Liver (tissue), 3 donors: ENCODE measurements at regions not wholly inside any gene's neighbourhood (a gene's known extent, or its start where the extent isn't known, plus 50 kb on each side); places are given as distances from the start of the nearest gene placed in this dataset.

ENCODE experiments used
- EGR1 ChIP-seq, 2 donors: IDR thresholded peaks; 2 replicates each; pipeline ENCODE4 v1.6.1; 2016 to 2018; ENCODE audit warnings: antibody characterized with exemption in 2 of 2, low read depth in 2 of 2
- GABPA ChIP-seq, 2 donors: IDR thresholded peaks in 1 of 2; conservative IDR thresholded peaks in 1 of 2; 2 replicates each; pipeline ENCODE4 v1.6.1; 2016; ENCODE audit warnings: antibody characterized with exemption in 2 of 2, mild to moderate bottlenecking in 1 of 2, moderate library complexity in 1 of 2
- HNF4G ChIP-seq: IDR thresholded peaks from 2 replicates; pipeline ENCODE4 v1.6.1; 2016; ENCODE audit warnings: antibody characterized with exemption
- JUND ChIP-seq, 2 donors: IDR thresholded peaks; 2 replicates each; pipeline ENCODE4 v1.6.1; 2016; ENCODE audit warnings: antibody characterized with exemption in 2 of 2
- RXRA ChIP-seq, 2 donors: IDR thresholded peaks; 2 replicates each; pipeline ENCODE4 v1.6.1; 2017 to 2018; ENCODE audit warnings: antibody characterized with exemption in 2 of 2, mild to moderate bottlenecking in 1 of 2
- SP1 ChIP-seq: IDR thresholded peaks from 2 replicates; pipeline ENCODE4 v1.6.1; 2018; ENCODE audit warnings: antibody characterized with exemption, mild to moderate bottlenecking
- TAF1 ChIP-seq: conservative IDR thresholded peaks from 2 replicates; pipeline ENCODE4 v1.6.1; 2016; ENCODE audit warnings: antibody characterized with exemption, mild to moderate bottlenecking
- YY1 ChIP-seq: IDR thresholded peaks from 2 replicates; pipeline ENCODE4 v1.6.1; 2016; ENCODE audit warnings: antibody characterized with exemption, mild to moderate bottlenecking
- TF ChIP-seq, protein P1 (sequence below): fragments of 150-350 bp; IDR thresholded peaks from 2 replicates; pipeline ENCODE4 v1.5.1; 2017; ENCODE audit warnings: improper control_type of control experiment, low read depth, low read length; ENCODE audit not compliant: missing input control
- TF ChIP-seq, protein P2 (sequence below): IDR thresholded peaks from 2 replicates; pipeline ENCODE4 v1.6.1; 2016; ENCODE audit warnings: antibody characterized with exemption
- TF ChIP-seq, protein P3 (sequence below): IDR thresholded peaks from 2 replicates; pipeline ENCODE4 v1.6.1; 2016; ENCODE audit warnings: antibody characterized with exemption, mild to moderate bottlenecking
- TF ChIP-seq, protein P4 (sequence below): IDR thresholded peaks from 2 replicates; pipeline ENCODE4 v1.6.1; 2016; ENCODE audit warnings: antibody characterized with exemption
- TF ChIP-seq, protein P5 (sequence below): IDR thresholded peaks from 2 replicates; pipeline ENCODE4 v1.6.1; 2016; ENCODE audit warnings: antibody characterized with exemption
- donor health status: healthy.
- donor health status: healthy.

DNA sequence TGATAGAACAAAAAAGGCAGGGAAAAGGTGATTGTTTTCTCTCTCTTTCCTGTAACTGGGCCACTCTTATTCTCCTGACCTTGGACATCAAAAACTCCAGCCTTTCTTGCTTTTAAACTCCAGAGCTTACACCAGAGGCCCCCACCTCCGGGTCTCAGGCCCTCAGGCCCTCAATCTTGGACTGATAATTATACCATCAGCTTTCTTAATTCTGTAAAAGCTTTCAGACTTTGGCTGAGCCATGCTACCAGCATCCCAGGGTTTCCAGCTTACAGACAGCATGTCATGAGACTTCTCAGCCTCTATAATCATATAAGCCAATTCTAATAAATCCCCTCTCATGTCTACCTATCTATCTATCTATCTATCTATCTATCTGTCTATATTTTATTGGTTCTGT is 137.7 kb downstream of the SNX18 start:
- no peak for TF ChIP-seq TAF1
- TF ChIP-seq, protein P1, sequence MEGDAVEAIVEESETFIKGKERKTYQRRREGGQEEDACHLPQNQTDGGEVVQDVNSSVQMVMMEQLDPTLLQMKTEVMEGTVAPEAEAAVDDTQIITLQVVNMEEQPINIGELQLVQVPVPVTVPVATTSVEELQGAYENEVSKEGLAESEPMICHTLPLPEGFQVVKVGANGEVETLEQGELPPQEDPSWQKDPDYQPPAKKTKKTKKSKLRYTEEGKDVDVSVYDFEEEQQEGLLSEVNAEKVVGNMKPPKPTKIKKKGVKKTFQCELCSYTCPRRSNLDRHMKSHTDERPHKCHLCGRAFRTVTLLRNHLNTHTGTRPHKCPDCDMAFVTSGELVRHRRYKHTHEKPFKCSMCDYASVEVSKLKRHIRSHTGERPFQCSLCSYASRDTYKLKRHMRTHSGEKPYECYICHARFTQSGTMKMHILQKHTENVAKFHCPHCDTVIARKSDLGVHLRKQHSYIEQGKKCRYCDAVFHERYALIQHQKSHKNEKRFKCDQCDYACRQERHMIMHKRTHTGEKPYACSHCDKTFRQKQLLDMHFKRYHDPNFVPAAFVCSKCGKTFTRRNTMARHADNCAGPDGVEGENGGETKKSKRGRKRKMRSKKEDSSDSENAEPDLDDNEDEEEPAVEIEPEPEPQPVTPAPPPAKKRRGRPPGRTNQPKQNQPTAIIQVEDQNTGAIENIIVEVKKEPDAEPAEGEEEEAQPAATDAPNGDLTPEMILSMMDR = no peak
- no peak for TF ChIP-seq HNF4G
- TF ChIP-seq, protein P2, sequence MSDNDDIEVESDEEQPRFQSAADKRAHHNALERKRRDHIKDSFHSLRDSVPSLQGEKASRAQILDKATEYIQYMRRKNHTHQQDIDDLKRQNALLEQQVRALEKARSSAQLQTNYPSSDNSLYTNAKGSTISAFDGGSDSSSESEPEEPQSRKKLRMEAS = no peak
- TF ChIP-seq, protein P3, sequence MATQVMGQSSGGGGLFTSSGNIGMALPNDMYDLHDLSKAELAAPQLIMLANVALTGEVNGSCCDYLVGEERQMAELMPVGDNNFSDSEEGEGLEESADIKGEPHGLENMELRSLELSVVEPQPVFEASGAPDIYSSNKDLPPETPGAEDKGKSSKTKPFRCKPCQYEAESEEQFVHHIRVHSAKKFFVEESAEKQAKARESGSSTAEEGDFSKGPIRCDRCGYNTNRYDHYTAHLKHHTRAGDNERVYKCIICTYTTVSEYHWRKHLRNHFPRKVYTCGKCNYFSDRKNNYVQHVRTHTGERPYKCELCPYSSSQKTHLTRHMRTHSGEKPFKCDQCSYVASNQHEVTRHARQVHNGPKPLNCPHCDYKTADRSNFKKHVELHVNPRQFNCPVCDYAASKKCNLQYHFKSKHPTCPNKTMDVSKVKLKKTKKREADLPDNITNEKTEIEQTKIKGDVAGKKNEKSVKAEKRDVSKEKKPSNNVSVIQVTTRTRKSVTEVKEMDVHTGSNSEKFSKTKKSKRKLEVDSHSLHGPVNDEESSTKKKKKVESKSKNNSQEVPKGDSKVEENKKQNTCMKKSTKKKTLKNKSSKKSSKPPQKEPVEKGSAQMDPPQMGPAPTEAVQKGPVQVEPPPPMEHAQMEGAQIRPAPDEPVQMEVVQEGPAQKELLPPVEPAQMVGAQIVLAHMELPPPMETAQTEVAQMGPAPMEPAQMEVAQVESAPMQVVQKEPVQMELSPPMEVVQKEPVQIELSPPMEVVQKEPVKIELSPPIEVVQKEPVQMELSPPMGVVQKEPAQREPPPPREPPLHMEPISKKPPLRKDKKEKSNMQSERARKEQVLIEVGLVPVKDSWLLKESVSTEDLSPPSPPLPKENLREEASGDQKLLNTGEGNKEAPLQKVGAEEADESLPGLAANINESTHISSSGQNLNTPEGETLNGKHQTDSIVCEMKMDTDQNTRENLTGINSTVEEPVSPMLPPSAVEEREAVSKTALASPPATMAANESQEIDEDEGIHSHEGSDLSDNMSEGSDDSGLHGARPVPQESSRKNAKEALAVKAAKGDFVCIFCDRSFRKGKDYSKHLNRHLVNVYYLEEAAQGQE = no peak
- no peak for TF ChIP-seq YY1
- TF ChIP-seq, protein P4, sequence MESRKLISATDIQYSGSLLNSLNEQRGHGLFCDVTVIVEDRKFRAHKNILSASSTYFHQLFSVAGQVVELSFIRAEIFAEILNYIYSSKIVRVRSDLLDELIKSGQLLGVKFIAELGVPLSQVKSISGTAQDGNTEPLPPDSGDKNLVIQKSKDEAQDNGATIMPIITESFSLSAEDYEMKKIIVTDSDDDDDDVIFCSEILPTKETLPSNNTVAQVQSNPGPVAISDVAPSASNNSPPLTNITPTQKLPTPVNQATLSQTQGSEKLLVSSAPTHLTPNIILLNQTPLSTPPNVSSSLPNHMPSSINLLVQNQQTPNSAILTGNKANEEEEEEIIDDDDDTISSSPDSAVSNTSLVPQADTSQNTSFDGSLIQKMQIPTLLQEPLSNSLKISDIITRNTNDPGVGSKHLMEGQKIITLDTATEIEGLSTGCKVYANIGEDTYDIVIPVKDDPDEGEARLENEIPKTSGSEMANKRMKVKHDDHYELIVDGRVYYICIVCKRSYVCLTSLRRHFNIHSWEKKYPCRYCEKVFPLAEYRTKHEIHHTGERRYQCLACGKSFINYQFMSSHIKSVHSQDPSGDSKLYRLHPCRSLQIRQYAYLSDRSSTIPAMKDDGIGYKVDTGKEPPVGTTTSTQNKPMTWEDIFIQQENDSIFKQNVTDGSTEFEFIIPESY = no peak
- TF ChIP-seq, protein P5, sequence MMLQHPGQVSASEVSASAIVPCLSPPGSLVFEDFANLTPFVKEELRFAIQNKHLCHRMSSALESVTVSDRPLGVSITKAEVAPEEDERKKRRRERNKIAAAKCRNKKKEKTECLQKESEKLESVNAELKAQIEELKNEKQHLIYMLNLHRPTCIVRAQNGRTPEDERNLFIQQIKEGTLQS = no peak
- TF ChIP-seq GABPA (IDR thresholded peaks at IDR 0.05 in 1 of 2, conservative IDR thresholded peaks at IDR 0.05 in 1 of 2) = no peak
- no peak for TF ChIP-seq RXRA (IDR thresholded peaks at IDR 0.05)
- TF ChIP-seq SP1 = no peak
- TF ChIP-seq JUND (IDR thresholded peaks at IDR 0.05) = no peak
- no peak for TF ChIP-seq EGR1 (IDR thresholded peaks at IDR 0.05; ENCODE audit: low read depth in 2 of 2)
